ENCODE measurements at regions not wholly inside any gene's neighbourhood (a gene's known extent, or its start where the extent isn't known, plus 50 kb on each side); places are given as distances from the start of the nearest gene placed in this dataset.

DNA sequence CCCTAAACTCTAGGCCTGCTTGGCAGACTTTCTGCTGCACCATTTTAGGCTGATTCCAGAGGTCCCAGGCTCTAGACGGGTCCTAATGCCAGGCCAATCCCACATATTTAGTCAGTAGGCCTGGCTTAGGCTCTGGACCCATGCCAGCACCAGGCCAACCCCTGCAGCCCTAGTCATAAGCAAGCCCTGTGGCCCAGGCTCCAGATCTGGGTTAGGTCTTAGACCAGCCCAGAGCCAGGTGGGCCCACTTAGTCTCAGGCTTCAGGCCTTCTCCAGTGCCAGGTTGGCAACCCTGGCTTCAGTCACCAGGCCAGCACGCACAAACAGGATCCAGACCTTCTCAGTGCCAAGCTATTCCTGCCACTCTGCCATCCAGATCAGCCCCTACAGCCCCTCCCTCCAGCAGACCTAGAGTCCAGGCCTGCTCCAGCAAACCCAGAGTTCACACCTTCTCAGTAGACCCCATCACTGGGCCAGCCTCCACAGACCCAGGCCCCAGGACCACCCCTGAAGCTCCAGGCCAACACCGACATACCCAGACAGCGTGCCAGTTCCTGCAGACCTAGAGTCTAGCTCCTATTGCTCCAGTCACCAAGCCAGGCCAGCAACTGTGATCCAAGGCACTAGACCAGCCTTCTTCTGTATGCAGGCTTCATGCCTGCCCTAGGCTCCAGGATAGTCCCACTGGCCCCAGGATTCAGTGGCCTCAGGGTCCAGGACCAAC is 467.6 kb downstream of the RWDD3 start:
- POLR2A ChIA-PET, result interaction anchor here (0.6 kb wide), 1 partner anchor 24 kb away, joined by 3 read pairs; no protein-coding TSS in a partner anchor
- intact Hi-C loops (cut with micrococcal nuclease; ENCODE audit: unreplicated experiment), result no loop called here
- Histone ChIP-seq H3K27ac (ENCODE audit: low read depth, low read length, poor library complexity, severe bottlenecking) (no peak overlapping the region), H3K36me3 (ENCODE audit: insufficient read depth, low read length) (no peaks in the 10 kb centered on the region), H3K4me2 (ENCODE audit: low read length) (no peak overlapping the region), H3K9me3 (ENCODE audit: low read length) (peaks cover 10% of the 10 kb centered on the region; the same call in 1 of the 2 replicates), H3K4me3 (ENCODE audit: low read depth, low read length, poor library complexity, severe bottlenecking) (no peak overlapping the region), H3K4me1 (ENCODE audit: insufficient read depth, low read length, poor library complexity, severe bottlenecking) (no peaks in the 10 kb centered on the region), H3K79me2 (ENCODE audit: insufficient read depth, low read depth, low read length) (no peaks in the 10 kb centered on the region), H3K9me2 (ENCODE audit: insufficient read depth, low read length) (no peaks in the 10 kb centered on the region), H2AFZ (ENCODE audit: low read length) (no peak overlapping the region), H4K20me1 (ENCODE audit: insufficient read depth, low read length) (no peaks in the 10 kb centered on the region)
- no peak for DNase-seq (ENCODE audit: low spot score)
- no TSS peak for BruUV-seq (replicated peaks)
- TF ChIP-seq EZH2phosphoT487 (IDR thresholded peaks at IDR 0.05; ENCODE audit: borderline replicate concordance, low read depth, low read length), result no peak
- TF ChIP-seq, protein P1, sequence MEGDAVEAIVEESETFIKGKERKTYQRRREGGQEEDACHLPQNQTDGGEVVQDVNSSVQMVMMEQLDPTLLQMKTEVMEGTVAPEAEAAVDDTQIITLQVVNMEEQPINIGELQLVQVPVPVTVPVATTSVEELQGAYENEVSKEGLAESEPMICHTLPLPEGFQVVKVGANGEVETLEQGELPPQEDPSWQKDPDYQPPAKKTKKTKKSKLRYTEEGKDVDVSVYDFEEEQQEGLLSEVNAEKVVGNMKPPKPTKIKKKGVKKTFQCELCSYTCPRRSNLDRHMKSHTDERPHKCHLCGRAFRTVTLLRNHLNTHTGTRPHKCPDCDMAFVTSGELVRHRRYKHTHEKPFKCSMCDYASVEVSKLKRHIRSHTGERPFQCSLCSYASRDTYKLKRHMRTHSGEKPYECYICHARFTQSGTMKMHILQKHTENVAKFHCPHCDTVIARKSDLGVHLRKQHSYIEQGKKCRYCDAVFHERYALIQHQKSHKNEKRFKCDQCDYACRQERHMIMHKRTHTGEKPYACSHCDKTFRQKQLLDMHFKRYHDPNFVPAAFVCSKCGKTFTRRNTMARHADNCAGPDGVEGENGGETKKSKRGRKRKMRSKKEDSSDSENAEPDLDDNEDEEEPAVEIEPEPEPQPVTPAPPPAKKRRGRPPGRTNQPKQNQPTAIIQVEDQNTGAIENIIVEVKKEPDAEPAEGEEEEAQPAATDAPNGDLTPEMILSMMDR (conservative IDR thresholded peaks at IDR 0.05; ENCODE audit: low read length), result no peak
- CTCF ChIA-PET (ENCODE audit: unreplicated experiment), result interaction anchor here (0.6 kb wide), 1 partner anchor 215 kb away, joined by 3 read pairs; no protein-coding TSS in a partner anchor

DNA sequence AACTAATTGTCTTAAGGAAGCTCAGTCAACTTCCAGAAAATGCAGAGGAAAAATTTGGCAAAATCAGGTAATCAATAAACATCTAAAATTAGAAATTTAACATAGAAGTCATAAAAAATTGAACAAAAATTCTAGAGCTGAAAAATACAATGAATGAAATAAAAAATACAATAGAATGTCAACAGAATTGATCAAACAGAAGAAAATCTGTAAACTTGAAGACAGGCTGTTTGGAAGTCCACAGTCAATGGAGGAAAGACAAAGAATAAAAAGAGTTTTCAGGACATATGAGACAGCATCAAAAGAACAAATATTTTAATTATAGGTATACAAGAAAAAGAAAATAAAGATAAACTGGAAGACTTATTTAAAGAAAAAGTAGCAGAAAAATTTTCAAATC is 469.0 kb downstream of the RWDD3 start:
- intact Hi-C loops (cut with micrococcal nuclease; ENCODE audit: unreplicated experiment), result no loop called here
- ChIA-PET POLR2A (no interaction called here), CTCF (ENCODE audit: unreplicated experiment) (no interaction called here)
- Histone ChIP-seq H2AFZ (ENCODE audit: low read length) (no peak overlapping the region), H3K36me3 (ENCODE audit: insufficient read depth, low read length) (no peaks in the 10 kb centered on the region), H3K4me2 (ENCODE audit: low read length) (no peak overlapping the region), H3K9me3 (ENCODE audit: low read length) (peaks cover 10% of the 10 kb centered on the region; the same call in 1 of the 2 replicates), H3K4me3 (ENCODE audit: low read depth, low read length, poor library complexity, severe bottlenecking) (no peak overlapping the region), H3K79me2 (ENCODE audit: insufficient read depth, low read depth, low read length) (no peaks in the 10 kb centered on the region), H4K20me1 (ENCODE audit: insufficient read depth, low read length) (no peaks in the 10 kb centered on the region), H3K9me2 (ENCODE audit: insufficient read depth, low read length) (no peaks in the 10 kb centered on the region), H3K4me1 (ENCODE audit: insufficient read depth, low read length, poor library complexity, severe bottlenecking) (no peaks in the 10 kb centered on the region), H3K27ac (ENCODE audit: low read depth, low read length, poor library complexity, severe bottlenecking) (no peak overlapping the region)
- BruUV-seq (replicated peaks), result no TSS peak
- DNase-seq (ENCODE audit: low spot score), result peak; percentile 1
- TF ChIP-seq, protein P1 (conservative IDR thresholded peaks at IDR 0.05; ENCODE audit: low read length), result no peak
- no peak for TF ChIP-seq EZH2phosphoT487 (IDR thresholded peaks at IDR 0.05; ENCODE audit: borderline replicate concordance, low read depth, low read length)

DNA sequence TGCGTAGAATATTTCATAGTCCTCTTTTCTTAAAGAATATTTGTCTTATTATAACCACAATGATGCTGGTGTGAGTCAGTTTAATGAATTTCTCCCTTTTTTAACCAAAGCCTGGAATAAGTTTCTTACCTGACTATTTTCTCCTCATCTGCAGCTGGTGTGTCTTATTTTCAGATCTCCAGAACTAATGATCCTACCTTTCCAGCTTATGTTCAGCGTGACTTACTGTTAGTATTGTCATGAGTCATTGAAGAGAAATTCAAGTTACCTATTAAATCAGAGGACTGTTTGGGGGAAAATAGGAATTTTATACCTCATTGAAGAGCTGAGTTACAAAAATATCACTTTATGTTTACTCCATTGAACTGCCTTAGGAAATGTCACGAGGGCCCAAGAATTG is 482.1 kb downstream of the RWDD3 start:
- Histone ChIP-seq H4K20me1 (ENCODE audit: insufficient read depth, low read length) (no peaks in the 10 kb centered on the region), H3K9me3 (ENCODE audit: low read length) (no peaks in the 10 kb centered on the region), H3K4me3 (ENCODE audit: low read depth, low read length, poor library complexity, severe bottlenecking) (no peak overlapping the region), H3K4me1 (ENCODE audit: insufficient read depth, low read length, poor library complexity, severe bottlenecking) (no peaks in the 10 kb centered on the region), H3K27ac (ENCODE audit: low read depth, low read length, poor library complexity, severe bottlenecking) (no peak overlapping the region), H3K4me2 (ENCODE audit: low read length) (no peak overlapping the region), H3K36me3 (ENCODE audit: insufficient read depth, low read length) (no peaks in the 10 kb centered on the region), H3K79me2 (ENCODE audit: insufficient read depth, low read depth, low read length) (no peaks in the 10 kb centered on the region), H3K9me2 (ENCODE audit: insufficient read depth, low read length) (no peaks in the 10 kb centered on the region), H2AFZ (ENCODE audit: low read length) (no peak overlapping the region)
- no TSS peak for BruUV-seq (replicated peaks)
- TF ChIP-seq, protein P1 (conservative IDR thresholded peaks at IDR 0.05; ENCODE audit: low read length), result no peak
- no peak for TF ChIP-seq EZH2phosphoT487 (IDR thresholded peaks at IDR 0.05; ENCODE audit: borderline replicate concordance, low read depth, low read length)
- ChIA-PET CTCF (ENCODE audit: unreplicated experiment) (no interaction called here), POLR2A (no interaction called here)
- intact Hi-C loops (cut with micrococcal nuclease; ENCODE audit: unreplicated experiment), result no loop called here
- no peak for DNase-seq (ENCODE audit: low spot score)

Data from OCI-LY7 (cell line).